ENCODE measurements at regions not wholly inside any gene's neighbourhood (a gene's known extent, or its start where the extent isn't known, plus 50 kb on each side); places are given as distances from the start of the nearest gene placed in this dataset.

- no peak for TF ChIP-seq ZNF274 (IDR thresholded peaks at IDR 0.05; ENCODE audit: low read depth, low read length)
- no peak for TF ChIP-seq YY1 (IDR thresholded peaks at IDR 0.05; ENCODE audit: insufficient read depth, insufficient read length)
These were observed 70.1 kb downstream of the FAM181B start for GRCh38 chr11:82663535-82663934.
